NOMO-1 (cell line): ENCODE measurements at regions not wholly inside any gene's neighbourhood (a gene's known extent, or its start where the extent isn't known, plus 50 kb on each side); places are given as distances from the start of the nearest gene placed in this dataset.

Experiments used
- DNase-seq, 2 experiments: peaks; one replicate each; lab custom pipeline; 2025; ENCODE audit not compliant: unreplicated experiment in 2 of 2; lab: John Stamatoyannopoulos, UW

DNA sequence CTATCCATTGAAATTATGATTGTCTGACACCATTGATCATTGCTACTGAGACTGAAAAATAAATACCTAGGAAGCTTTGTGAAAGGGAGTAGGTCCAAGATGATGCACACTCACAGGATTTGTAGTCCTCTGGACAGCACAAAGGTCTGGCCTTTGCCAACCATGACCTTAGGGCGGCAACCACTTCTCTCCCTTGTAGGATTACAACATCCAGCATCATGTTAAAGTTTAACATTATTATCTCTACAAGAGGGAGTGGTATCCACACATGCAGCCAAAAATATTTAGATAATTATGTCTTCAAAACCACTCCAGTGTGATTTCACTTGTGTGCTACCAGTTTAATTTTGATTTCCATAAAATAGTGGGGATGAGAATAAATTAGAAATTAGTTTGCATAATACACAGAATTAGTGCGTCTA lies 51.1 kb upstream of the NHSL1 start:
- DNase-seq, result no peak

DNA sequence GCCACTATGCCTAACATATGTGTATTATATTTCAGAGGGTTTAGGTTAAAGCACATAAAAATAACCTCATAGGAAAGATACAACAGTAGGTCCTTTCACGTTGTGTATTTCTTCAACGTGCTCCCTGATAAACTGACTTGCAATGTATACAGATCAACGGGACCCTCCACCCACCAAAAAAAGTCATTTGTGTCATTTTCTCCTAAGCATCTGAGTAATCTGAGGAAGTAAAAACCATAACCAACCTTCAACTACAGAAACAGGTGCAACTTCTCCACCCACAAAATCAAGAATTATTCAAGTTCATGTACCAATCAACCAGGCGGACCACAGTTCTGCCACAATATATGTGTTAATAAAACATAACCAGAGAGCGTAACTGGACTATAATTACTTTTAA lies 54.9 kb upstream of the NHSL1 start:
- no peak for DNase-seq

DNA sequence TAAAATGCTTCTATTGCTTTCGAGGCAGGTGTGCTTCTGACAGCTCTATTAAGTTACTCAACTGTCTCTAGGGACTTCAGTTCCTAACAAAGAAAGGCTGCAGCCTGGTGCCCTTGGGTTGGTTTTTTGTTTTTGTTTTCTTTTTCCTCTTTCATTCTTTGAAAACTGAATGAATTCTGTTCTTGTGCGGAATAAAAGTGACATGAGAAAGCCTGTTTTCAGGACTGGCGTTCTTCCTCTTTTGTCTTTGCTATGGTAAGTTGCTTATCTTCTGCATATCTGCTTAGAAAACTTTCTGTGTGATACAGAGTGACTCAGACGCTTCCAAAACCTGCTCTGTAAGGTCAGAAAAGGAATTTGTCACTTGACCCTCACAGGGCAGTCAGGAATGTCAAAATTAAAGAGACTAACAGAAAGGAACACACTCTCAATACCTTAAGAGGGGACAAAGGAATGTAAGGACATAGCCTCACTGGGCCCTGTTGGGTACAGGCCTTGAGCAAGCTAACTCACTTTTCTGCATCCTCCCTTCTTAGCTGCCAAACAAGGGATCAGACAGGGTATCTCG lies 56.2 kb upstream of the NHSL1 start:
- DNase-seq, result peak in 1 of 2 experiments; percentile 16

DNA sequence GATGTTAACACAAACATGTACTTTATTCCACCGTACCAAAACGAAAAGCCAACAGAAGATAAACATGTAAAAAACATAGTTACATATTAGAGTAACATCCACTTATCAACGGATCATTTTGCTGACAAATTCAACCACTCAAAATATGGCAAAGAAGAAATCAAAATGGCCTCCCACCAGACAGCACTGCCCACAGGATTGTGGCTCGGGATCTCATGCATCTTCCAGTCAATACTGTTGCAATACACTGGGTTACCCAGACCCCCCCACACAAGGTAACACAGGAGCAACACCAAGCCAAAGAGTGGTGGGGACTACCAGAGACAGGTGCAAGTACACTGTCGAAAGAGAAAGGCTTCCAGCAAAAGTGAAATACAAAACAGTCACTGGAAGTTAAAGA lies 57.9 kb upstream of the NHSL1 start:
- DNase-seq, result no peak

DNA sequence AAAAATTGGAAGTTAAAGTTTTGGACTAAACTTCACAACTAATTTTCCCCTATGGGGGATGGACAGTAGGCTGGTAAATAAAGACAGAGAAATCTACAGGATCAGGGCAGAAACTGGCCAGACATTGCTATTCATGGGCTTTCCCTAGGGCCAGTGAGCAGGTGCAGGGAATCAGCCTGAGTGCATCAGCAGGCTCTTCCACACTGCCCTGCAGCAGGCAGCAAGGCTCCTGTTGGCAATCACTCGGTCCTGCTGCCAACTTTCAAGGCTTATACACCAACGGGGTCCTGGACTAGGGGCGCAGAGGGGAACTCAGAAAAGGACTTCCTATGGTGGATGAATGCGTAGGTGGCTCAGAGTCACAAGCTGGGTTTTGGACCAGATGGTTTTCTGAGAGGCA lies 59.8 kb upstream of the NHSL1 start:
- no peak for DNase-seq

DNA sequence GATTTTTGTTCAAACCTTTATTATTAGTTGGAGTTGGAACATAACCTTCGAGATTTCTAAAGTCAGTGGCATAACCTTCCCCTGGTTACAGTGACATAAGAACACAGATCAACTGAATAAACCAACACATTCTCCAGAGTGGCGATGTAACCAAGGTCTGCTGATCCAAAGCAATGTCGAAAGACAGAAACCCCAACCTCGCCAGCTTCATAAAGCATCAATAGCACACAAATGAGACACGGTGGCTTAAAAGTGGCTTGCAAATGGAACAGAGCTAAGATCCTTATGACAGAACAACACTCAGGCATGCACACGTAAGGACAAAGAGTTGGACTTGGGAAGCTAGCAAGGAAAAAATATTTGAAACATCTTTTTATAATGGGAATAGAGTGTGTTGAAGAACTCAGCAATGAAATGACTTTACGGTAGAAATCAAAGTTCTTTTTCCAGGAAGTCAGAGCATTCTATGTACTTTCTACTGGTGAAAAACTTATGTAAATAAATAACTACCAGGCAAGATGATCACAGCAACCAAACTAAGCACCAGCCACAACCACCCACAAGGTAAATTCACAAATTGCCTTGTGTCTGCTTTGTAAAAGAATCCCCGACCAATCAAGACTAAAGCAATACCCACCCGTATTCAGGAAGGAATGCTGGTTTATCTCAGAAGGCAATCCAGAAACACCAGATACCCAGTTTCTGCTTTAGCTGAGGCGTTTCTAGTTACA lies 61.0 kb upstream of the NHSL1 start:
- DNase-seq, result no peak

DNA sequence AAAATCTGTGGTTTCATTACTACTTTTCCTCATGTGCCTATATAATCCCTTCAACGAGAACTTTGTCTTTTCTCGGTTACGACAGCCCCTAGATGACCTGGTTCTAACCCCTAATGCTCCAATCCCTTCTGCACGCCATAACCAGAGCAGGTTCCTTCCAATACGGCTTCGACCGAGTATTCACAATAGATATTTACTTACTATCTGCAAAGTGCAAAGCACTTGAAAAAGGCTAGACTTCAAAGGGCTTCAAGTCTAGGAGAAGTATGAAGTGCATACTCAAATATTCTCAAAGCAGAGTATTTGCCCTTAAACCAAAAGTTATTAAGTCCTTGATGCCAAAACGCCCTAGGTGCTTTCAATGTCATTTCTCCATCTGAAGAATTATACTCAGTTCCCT lies 63.4 kb upstream of the NHSL1 start:
- no peak for DNase-seq

DNA sequence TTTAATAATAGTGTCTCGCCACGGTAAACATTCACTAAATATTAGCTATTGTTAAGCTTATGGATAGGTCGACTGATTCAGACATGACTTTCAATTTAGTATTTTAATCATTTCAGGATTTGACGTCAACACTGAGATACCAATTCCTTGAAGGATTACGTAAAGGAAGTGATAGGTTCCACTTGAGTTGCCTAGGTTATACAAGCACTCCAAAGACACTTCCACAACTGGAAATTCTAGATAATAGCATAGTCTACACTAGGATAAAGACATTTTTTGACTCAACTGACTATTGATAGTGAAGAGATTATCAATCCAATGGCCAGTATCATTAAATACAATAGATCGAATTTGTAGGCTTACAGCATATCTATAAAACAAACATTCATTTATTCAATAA lies 63.9 kb upstream of the NHSL1 start:
- DNase-seq, result no peak

DNA sequence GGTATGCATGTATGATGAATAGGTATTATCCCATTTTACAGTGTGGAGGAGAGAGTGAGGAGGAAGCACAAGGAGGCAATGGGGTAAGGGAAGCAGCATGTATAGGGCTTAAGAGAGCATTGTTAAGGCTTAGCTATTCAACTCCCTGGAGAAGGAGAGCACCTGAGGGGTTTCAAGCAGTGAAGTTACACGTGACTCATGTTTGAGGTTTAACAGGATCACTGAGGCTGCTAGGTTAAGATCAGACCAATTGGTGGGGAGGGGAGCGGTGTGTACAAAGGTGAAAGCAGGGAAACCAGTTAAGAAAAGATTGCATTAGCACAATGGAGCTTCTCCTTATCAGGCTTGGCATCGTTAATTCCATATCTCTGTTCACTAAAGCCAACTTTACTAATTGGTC lies 64.4 kb upstream of the NHSL1 start:
- no peak for DNase-seq

DNA sequence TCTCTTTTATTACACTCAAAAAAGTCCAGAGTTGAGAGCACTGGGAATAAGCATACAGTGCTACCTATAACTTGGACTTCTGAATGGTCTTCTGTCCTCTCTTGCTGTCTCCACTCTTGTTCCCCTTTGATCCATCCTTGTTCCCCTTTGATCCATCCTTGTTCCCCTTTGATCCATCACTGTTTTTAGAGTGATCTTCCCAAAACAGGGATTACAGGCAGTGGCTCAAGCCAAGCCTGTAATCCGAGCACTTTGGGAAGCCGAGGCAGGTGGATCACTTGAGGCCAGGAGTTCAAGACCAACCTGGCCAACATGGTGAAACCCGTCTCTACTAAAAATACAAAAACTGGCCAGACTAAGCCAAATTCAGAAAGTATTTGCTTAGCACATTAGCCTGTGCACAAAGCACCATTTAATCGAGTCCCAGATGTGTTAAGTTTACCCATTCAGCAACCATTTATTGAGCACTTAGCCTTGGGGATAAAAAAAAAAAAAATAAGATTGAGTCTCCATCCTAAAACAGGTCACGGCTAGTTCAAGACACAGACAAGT lies 65.0 kb upstream of the NHSL1 start:
- no peak for DNase-seq

DNA sequence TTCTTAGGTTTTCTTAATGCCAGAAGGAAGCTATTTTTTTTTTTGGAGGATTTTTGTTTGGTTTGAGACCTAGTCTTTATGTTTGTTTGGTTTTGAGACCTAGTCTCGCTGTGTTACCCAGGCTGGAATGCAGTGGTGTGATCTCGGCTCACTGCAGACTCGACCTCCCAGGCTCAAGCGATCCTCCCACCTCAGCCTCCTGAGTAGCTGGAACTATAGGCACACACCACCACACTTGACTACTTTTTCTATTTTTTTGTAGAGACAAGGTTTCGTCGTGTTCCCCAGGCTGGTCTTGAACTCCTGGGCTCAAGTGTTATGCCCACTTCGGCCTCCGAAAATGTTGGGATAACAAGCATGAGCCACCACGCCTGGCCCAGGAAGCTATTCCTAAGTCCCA lies 67.8 kb upstream of the NHSL1 start:
- DNase-seq, result no peak

DNA sequence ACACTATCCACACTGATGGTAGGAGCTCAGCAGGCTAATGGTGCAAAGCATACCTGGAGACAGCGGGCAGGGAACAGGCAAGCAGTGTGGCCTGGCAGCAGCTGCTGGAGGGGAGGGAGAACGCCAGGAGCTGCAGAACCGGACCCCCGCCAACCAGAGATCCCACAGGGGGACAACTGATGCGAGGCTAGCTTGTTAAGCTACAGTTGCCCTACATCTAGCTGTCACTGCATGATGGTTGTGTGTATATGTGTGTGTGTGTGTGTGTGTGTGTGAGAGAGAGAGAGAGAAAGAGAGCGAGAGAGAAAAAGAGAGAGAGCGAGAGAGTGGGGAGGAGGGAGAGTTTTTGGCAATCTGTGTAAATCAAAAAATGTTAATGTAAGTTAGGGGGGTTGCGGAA lies 69.7 kb upstream of the NHSL1 start:
- no peak for DNase-seq

DNA sequence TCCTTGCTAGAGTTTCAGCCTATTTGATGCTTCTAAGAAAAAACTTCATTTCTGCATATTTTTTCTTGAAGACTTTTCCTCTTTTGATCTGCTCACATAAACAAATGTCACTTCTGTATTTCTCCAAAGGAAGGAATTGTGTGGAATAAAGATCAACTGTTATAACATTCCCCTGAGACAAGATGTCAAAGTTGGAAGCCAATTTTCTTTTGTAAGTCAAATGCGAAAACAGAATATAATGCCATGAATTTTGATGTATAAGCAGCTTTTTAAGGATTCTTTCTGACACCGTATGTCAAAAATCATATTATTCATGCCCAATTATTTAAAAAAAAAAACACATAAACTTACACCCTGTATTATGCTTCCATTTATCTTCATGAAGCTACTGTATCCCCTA lies 70.3 kb upstream of the NHSL1 start:
- DNase-seq, result no peak

DNA sequence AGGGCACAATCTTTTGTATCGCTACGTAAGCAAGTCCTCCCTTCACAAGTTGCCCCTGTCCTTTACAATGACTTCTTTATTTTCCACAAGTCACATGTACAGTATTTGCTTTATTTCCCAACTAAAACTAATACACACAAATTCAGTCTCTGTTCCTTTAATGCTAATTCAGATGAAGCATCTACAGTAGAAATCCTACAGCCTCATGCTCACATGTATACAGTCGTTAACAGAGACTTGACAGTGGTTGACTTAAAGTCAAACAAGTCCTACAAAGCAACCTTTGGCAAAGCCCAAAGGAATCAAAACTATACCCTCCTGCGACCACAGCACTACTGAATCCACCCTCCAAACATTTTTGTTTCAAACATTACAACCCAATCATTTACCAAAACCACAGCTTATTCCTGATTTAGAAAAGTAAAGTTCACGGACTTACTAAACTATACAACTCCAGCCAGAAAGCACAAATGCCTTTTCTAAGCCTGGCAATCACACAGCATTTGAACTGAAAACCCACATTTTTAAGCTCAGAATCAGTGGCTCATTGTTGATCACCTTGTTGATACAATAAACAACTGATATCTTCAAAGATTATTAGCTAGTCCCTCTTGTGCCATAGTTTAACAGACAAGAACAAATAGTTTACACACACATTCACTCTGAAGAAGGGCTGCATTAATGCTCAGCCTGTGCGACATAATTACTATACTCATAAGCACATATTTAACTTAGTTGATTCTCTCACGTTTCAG lies 70.9 kb upstream of the NHSL1 start:
- DNase-seq, result no peak

DNA sequence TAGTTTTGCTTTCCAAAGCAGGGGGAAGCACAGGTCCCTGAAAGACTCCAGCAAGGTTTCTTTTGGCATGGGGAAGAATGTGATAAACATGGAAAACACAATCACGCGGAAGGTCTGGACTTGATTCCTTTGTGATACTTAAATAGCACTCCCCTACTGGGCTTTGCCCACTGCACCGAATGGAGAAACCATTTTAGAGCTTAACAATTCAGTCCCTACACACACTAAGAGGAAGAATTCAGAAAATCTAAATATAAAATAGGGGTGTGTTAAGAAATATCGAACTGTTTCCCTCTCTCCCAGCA lies 71.4 kb upstream of the NHSL1 start:
- no peak for DNase-seq

DNA sequence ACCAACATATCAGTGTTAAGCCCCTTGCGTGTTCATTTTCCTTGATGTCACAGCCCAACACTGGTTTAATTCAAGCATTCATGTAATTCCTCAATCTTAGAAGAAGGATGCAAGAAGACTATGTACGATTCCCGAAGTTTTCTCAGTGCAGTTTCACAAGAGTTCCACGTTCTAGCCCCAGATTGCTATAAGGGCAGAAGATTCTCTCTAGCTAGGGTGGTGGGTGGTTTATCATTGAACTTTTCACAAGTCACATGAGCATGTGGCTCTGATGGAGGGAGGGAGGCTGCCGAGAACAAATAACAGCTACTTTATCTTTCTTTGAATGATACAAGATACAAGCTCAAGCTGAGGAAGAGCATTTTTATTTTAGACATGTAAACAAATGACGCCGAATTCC lies 71.9 kb upstream of the NHSL1 start:
- DNase-seq, result no peak

DNA sequence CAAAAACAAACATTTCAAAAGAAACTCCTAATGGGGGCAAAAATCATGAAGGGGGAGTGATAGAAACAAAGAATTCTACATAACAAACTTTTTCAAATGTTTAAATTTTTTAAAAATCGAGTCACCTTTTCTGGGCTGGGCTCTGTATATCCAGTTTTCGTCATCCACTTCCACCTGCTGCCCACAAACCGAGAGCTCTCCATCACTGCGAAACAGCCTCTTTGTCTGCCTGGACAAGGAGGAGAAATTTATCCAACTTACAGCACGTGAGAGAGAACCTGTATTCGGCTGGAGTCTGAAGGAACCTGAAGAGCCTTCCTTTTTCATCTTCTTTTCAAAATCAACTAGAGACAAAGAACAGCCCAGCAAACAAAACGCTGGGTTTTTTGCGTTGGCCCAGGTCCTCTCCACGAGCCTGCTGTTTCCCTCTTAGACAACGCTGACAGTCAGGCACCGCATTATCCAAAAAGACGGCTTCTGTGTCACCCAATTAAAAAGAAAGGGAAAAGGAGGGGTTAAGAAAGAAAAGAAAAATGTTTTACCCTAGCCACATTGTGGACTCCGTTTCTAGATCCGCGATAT lies 72.4 kb upstream of the NHSL1 start:
- no peak for DNase-seq

DNA sequence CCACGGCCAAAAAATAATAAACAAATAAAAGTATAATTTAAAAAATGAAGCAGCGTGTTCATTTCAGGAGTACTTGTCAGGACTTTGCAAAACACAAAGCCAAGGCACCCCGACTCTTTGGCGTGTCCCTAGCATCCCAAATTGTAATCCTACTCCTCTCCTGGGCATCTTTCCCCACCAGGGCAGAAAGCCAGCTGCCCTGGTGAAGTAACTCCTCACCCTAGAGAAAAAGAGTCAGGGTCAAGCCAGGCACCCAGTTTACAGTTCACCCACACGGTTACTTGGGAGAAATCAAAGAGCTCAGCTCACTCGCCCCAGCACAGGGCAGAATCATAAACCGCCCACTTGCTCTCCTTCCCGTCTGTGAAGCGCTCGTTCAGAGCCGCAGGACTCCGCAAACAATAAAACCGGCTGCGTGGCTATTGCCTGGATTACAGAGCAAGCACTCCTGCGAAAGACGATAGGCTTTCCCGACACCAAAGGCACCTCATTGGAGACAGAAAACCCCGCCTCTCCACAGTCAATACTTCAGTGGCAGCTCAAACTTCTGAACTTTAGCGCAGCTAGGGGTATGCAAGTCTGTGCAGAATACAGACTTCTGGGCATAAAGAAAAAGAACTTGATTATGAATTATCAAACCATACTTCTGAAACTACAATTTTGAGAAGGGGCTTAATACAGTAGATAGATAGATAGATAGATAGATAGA lies 73.0 kb upstream of the NHSL1 start:
- DNase-seq, result no peak

DNA sequence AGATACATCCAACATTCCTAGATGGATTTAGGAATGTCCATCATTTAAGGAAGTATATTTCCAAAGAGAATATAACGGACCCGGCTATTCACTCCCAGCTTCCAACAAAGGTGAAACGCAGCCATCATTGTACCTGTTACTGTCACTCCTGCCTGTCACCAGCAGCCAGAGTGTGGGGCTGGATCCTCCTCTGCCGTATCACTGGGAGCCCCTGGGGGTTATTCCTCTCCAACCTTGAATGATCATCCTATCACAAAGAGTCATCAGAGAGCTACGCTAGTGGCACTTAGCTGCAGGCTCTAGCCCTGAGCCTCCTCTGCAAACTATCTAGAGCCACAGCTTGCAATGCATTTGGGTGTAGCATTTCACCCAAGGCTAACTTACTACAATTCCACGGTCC lies 73.6 kb upstream of the NHSL1 start:
- no peak for DNase-seq

DNA sequence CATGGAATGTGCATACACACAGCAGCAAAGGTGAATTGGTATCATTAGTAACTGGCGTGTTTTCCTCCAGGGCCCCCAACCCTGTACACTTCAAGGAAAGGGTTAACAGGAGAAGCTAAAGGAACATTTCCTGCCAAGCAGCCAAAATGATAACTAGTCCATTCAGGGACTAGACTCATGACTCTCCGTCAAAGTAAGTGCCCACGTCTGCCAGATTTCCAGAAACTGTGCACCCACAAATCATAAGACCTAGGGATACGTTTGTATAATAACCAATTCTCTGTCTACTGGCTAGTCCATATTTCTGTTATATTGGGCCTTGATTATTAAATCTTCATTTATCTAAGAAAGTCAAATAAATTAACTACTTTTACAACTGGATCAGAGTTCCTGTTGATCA lies 76.0 kb upstream of the NHSL1 start:
- no peak for DNase-seq

DNA sequence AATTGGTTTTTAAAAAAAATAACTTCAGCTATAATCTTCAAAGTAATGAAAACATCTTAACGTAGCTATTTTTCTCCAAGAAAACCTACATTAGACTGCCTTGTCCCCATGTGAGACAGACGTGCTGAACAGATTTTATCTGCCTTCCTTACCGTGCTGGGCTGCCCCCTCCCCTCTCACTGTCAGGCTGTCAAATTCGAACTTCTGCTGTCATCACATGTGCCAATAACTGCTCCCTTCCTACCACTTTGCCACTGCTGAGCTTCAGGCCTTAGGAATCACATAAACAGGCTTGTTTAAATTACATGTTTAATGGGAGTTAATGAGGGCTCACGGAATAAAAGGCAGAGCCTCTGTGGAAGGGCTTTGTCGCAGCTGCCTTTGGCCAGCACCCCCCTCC lies 77.0 kb upstream of the NHSL1 start:
- DNase-seq, result no peak
